H1 (cell line): ENCODE measurements at regions not wholly inside any gene's neighbourhood (a gene's known extent, or its start where the extent isn't known, plus 50 kb on each side); places are given as distances from the start of the nearest gene placed in this dataset.

Experiments used
- BACH1 ChIP-seq: IDR thresholded peaks from 2 replicates; pipeline ENCODE4 v1.6.1; 2012; ENCODE audit warnings: low read length, improper control_type of control experiment
- CBX8 ChIP-seq: fragments of 300-800, 300-1000 bp; sonication (generic); IDR thresholded peaks from 2 replicates; pipeline ENCODE4 v1.7.1; 2016; ENCODE audit warnings: low read depth, low read length, borderline replicate concordance
- CTCF ChIP-seq, 3 experiments: IDR thresholded peaks; 1 replicate in 2 of 3; 2 replicates in 1 of 3; pipeline versions ENCODE4 v1.5.1 to v1.6.1; 2011; ENCODE audit warnings: low read length in 3 of 3, mild to moderate bottlenecking in 3 of 3, inconsistent platforms in 2 of 3, low read depth in 1 of 3, moderate library complexity in 1 of 3; ENCODE audit not compliant: insufficient read depth in 1 of 3; ENCODE audit errors: control extremely low read depth in 1 of 3
- EZH2 ChIP-seq: fragments of 200-600 bp; sonication (generic); IDR thresholded peaks from 2 replicates; pipeline ENCODE4 v1.7.1; 2012; ENCODE audit warnings: low read depth, mild to moderate bottlenecking, moderate library complexity, low read length, inconsistent platforms; ENCODE audit not compliant: severe bottlenecking
- POLR2AphosphoS5 ChIP-seq: IDR thresholded peaks from 2 replicates; pipeline ENCODE4 v1.6.1; 2011; ENCODE audit warnings: low read depth, low read length
- SP2 ChIP-seq: IDR thresholded peaks from 2 replicates; pipeline ENCODE4 v1.6.1; 2012; ENCODE audit warnings: mild to moderate bottlenecking, low read length, inconsistent platforms
- TF ChIP-seq, protein P1 (sequence below): IDR thresholded peaks from 2 replicates; pipeline ENCODE4 v1.6.1; 2011; ENCODE audit warnings: low read depth, mild to moderate bottlenecking, low read length; ENCODE audit not compliant: insufficient read depth

DNA sequence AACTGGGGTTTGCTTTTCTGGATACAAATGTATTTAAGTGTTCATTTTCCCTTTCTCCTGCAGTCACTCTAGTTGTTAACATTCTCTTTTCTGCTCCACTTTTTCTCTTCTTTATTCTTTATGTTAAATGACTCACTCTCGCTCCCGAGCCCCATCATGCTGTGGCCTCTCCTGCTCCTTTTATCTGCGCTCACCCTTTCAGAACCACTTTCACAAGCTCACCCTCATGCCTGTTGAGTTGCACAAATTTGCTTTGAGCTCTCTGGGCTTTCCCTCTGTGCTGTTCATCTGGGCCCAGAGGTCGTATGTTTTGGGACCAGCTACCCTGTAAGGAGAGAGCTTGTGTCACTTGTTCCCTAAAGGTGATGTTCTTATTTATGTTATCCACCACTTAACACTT lies 98.1 kb upstream of the ASCC3 start:
- no peak for TF ChIP-seq BACH1
- TF ChIP-seq CBX8, result no peak
- no peak for TF ChIP-seq SP2
- TF ChIP-seq POLR2AphosphoS5, result no peak
- TF ChIP-seq CTCF (IDR thresholded peaks at IDR 0.05; ENCODE audit: control extremely low read depth in 1 of 3, insufficient read depth in 1 of 3, low read depth in 1 of 3, low read length in 3 of 3), result no peak
- no peak for TF ChIP-seq EZH2
- TF ChIP-seq, protein P1, sequence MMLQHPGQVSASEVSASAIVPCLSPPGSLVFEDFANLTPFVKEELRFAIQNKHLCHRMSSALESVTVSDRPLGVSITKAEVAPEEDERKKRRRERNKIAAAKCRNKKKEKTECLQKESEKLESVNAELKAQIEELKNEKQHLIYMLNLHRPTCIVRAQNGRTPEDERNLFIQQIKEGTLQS, result no peak
